OCI-LY3 (cell line): ENCODE measurements at regions not wholly inside any gene's neighbourhood (a gene's known extent, or its start where the extent isn't known, plus 50 kb on each side); places are given as distances from the start of the nearest gene placed in this dataset.

Source experiments
- H2AFZ ChIP-seq: fragments of 200-600, 300-600 bp; shearing (Covaris generic); 2 replicates; pipeline ENCODE4 v1.6.0; 2014; ENCODE audit warnings: antibody characterized with exemption, low read depth, low read length
- H3K27ac ChIP-seq: fragments of 200-600, 300-600 bp; sonication (generic); 2 replicates; pipeline ENCODE4 v1.5.1; 2014; ENCODE audit warnings: mild to moderate bottlenecking, low read length, moderate library complexity, mixed read lengths
- H3K27me3 ChIP-seq: fragments of 200-600, 300-600 bp; sonication (generic); 2 replicates; pipeline ENCODE4 v1.6.1; 2014; ENCODE audit warnings: low read depth, low read length, mixed read lengths
- H3K36me3 ChIP-seq: fragments of 200-600, 300-600 bp; sonication (generic); replicated peaks from 2 replicates; pipeline ENCODE3; 2014; ENCODE audit warnings: low read depth, low read length, mixed read lengths
- H3K4me1 ChIP-seq: fragments of 300-600, 200-600 bp; sonication (generic); 2 replicates; pipeline ENCODE4 v1.6.1; 2014; ENCODE audit warnings: low read length, mixed read lengths
- H3K4me2 ChIP-seq: fragments of 200-600, 300-600 bp; sonication (generic); 2 replicates; pipeline ENCODE4 v1.6.1; 2014; ENCODE audit warnings: low read length, mixed read lengths
- H3K4me3 ChIP-seq: fragments of 300-600, 200-600 bp; sonication (generic); 2 replicates; pipeline ENCODE4 v1.5.1; 2014; ENCODE audit warnings: antibody characterized with exemption, mild to moderate bottlenecking, low read length, moderate library complexity
- H3K79me2 ChIP-seq: fragments of 300-600, 200-600 bp; shearing (Covaris generic); 2 replicates; pipeline ENCODE4 v1.6.1; 2014; ENCODE audit warnings: mild to moderate bottlenecking, low read length, mixed read lengths
- H3K9ac ChIP-seq: fragments of 300-600, 200-600 bp; shearing (Covaris generic); 2 replicates; pipeline ENCODE4 v1.6.0; 2014; ENCODE audit warnings: mild to moderate bottlenecking, low read length, moderate library complexity
- H3K9me3 ChIP-seq: fragments of 200-600, 300-600 bp; shearing (Covaris generic); 2 replicates; pipeline ENCODE4 v1.6.1; 2014; ENCODE audit warnings: low read length, mixed read lengths; ENCODE audit not compliant: insufficient read depth
- H4K20me1 ChIP-seq: fragments of 200-600, 300-600 bp; sonication (generic); 2 replicates; pipeline ENCODE4 v1.6.1; 2016; ENCODE audit warnings: low read length, mixed read lengths; ENCODE audit not compliant: insufficient read depth
- CTCF ChIP-seq: fragments of 200-600, 300-600 bp; sonication (generic); IDR thresholded peaks from 2 replicates; pipeline ENCODE4 v1.5.1; 2014; ENCODE audit warnings: antibody characterized with exemption, low read length, low read depth
- EZH2phosphoT487 ChIP-seq: fragments of 200-600 bp; shearing (Covaris generic); IDR thresholded peaks from 2 replicates; pipeline ENCODE4 v1.6.1; 2018; ENCODE audit warnings: antibody characterized with exemption, mixed run types, low read depth

DNA sequence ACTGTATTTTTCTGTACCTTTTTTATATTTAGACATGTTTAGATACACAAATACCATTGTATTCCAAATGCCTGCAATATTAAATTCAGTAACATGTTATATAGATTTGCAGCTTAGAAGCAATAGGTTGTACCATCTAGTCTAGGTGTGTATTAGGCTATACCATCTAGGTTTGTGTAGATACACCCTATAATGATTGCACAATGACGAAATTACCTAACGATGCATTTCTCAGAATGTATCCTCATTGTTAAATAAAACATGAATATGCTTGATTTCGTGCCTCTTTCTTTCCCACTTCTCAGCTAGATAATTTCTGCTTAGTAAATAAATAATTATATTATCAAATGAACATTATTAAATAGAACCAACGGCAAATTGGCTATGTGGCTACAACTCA is 653.0 kb downstream of the EPM2A start:
- Histone ChIP-seq H3K27me3 (no peaks in the 10 kb centered on the region), H4K20me1 (no peaks in the 10 kb centered on the region), H3K27ac (no peak overlapping the region), H3K9ac (no peak overlapping the region), H2AFZ (no peak overlapping the region), H3K4me1 (no peaks in the 10 kb centered on the region), H3K4me3 (no peak overlapping the region), H3K36me3 (no peaks in the 10 kb centered on the region), H3K9me3 (no peaks in the 10 kb centered on the region), H3K79me2 (no peaks in the 10 kb centered on the region), H3K4me2 (no peak overlapping the region)
- TF ChIP-seq CTCF (no peak), EZH2phosphoT487 (no peak)

DNA sequence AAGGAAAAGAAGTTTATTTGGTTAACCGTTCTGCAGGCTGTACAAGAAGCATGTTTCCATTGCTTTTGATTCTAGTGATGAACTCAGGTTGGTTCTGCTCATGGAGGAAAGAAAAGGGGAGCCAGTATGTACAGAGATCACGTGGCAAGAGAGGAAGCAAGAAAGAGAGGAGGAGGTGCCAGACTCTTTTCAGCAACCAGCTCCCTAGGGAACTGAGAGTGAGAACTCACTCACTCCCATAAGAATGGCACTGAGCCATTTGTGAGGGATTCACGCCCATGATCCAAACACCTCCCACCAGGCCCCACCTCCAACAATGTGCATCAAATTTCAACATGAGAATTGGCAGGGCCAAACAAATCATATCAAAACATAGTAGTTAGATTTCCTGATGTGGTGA is 649.1 kb downstream of the EPM2A start:
- no peak for TF ChIP-seq EZH2phosphoT487
- TF ChIP-seq CTCF = no peak
- Histone ChIP-seq H3K79me2 (no peaks in the 10 kb centered on the region), H3K27ac (no peak overlapping the region), H3K27me3 (no peaks in the 10 kb centered on the region), H3K9me3 (no peaks in the 10 kb centered on the region), H3K9ac (no peak overlapping the region), H3K4me1 (no peaks in the 10 kb centered on the region), H3K36me3 (no peaks in the 10 kb centered on the region), H2AFZ (no peak overlapping the region), H4K20me1 (no peaks in the 10 kb centered on the region), H3K4me3 (no peak overlapping the region), H3K4me2 (no peak overlapping the region)

DNA sequence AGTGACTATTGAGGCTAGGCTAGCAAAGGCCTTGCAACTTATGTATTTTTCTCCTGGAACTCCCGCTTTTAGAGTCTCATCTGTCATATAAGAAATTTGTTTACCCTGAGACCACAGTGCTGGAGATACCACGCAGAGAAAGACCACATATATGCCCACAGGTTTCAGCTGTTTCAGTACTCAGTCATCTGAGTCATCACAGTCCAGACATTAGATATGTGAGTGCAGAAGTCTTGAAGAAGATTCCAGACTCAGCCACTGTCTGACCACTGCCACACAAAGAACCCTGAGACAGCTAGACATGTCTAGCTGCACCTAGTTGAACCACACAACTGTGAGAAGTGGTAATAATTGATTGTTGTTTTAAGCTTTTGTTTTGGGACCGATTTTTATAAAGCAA is 648.3 kb downstream of the EPM2A start:
- Histone ChIP-seq H4K20me1 (no peaks in the 10 kb centered on the region), H3K27ac (no peak overlapping the region), H3K4me3 (no peak overlapping the region), H2AFZ (no peak overlapping the region), H3K79me2 (no peaks in the 10 kb centered on the region), H3K36me3 (no peaks in the 10 kb centered on the region), H3K9ac (no peak overlapping the region), H3K4me1 (no peaks in the 10 kb centered on the region), H3K4me2 (no peak overlapping the region), H3K9me3 (no peaks in the 10 kb centered on the region), H3K27me3 (no peaks in the 10 kb centered on the region)
- TF ChIP-seq CTCF = no peak
- TF ChIP-seq EZH2phosphoT487 = no peak

- no peak overlapping the region for H2AFZ ChIP-seq
- no peaks in the 10 kb centered on the region for H3K9me3 ChIP-seq
- H3K4me3 ChIP-seq = no peak overlapping the region
- no peaks in the 10 kb centered on the region for H3K36me3 ChIP-seq
- H3K9ac ChIP-seq = no peak overlapping the region
- H4K20me1 ChIP-seq = no peaks in the 10 kb centered on the region
- H3K4me1 ChIP-seq = no peaks in the 10 kb centered on the region
- TF ChIP-seq CTCF (no peak), EZH2phosphoT487 (no peak)
- no peak overlapping the region for H3K27ac ChIP-seq
- H3K4me2 ChIP-seq = no peak overlapping the region
- no peaks in the 10 kb centered on the region for H3K27me3 ChIP-seq
- H3K79me2 ChIP-seq = no peaks in the 10 kb centered on the region
These were observed 644.3 kb downstream of the EPM2A start for GRCh38 chr6:145090801-145091585.
